SU-DHL-6 (cell line): ENCODE measurements at regions not wholly inside any gene's neighbourhood (a gene's known extent, or its start where the extent isn't known, plus 50 kb on each side); places are given as distances from the start of the nearest gene placed in this dataset.

ENCODE experiments used
- H2AFZ ChIP-seq: fragments of 200-600 bp; sonication (generic); 2 replicates; pipeline ENCODE4 v1.6.1; 2014; ENCODE audit warnings: low read depth, mild to moderate bottlenecking, moderate library complexity, mixed read lengths, antibody characterized with exemption, low read length; ENCODE audit not compliant: severe bottlenecking
- H3F3A ChIP-seq: fragments of 200-600 bp; shearing (Covaris generic); 2 replicates; pipeline ENCODE4 v1.6.0; 2016; ENCODE audit warnings: antibody characterized with exemption, mild to moderate bottlenecking; ENCODE audit not compliant: insufficient read depth
- H3K27ac ChIP-seq: fragments of 200-600 bp; sonication (generic); 2 replicates; pipeline ENCODE4 v1.5.1; 2016; ENCODE audit warnings: low read depth, mild to moderate bottlenecking, low read length, moderate library complexity, mixed read lengths
- H3K27me3 ChIP-seq: fragments of 200-600 bp; sonication (generic), shearing (Covaris generic); 2 replicates; pipeline ENCODE4 v1.6.0; 2014; ENCODE audit warnings: mild to moderate bottlenecking, low read length
- H3K36me3 ChIP-seq: fragments of 200-600 bp; sonication (generic); 2 replicates; pipeline ENCODE4 v1.6.1; 2014; ENCODE audit warnings: mild to moderate bottlenecking, low read length, mixed read lengths
- H3K4me2 ChIP-seq: fragments of 300-600, 200-600 bp; shearing (Covaris generic), sonication (generic); 2 replicates; pipeline ENCODE4 v1.6.0; 2014; ENCODE audit warnings: low read length, low read depth, mild to moderate bottlenecking; ENCODE audit not compliant: poor library complexity, severe bottlenecking
- H3K4me3 ChIP-seq: fragments of 200-600 bp; sonication (generic); 2 replicates; pipeline ENCODE4 v1.5.1; 2014; ENCODE audit warnings: antibody characterized with exemption, low read length, mild to moderate bottlenecking, mixed read lengths; ENCODE audit not compliant: insufficient read depth, poor library complexity, severe bottlenecking
- H3K79me2 ChIP-seq: fragments of 200-600 bp; sonication (generic); 2 replicates; pipeline ENCODE4 v1.6.1; 2014; ENCODE audit warnings: mild to moderate bottlenecking, low read length, moderate library complexity; ENCODE audit not compliant: insufficient read depth
- H3K9ac ChIP-seq: fragments of 200-600 bp; sonication (generic); 2 replicates; pipeline ENCODE4 v1.7.0; 2014; ENCODE audit warnings: mild to moderate bottlenecking, low read length
- H3K9me2 ChIP-seq: fragments of 200-600 bp; sonication (generic); replicated peaks from 2 replicates; pipeline ENCODE4 v1.6.1; 2014; ENCODE audit warnings: low read length; ENCODE audit not compliant: insufficient read depth
- H3K9me3 ChIP-seq: fragments of 200-600 bp; sonication (generic); 2 replicates; pipeline ENCODE4 v1.6.1; 2014; ENCODE audit warnings: low read length, mixed read lengths; ENCODE audit not compliant: insufficient read depth
- H4K20me1 ChIP-seq: fragments of 200-600 bp; sonication (generic); 2 replicates; pipeline ENCODE4 v1.6.1; 2014; ENCODE audit warnings: low read depth, mild to moderate bottlenecking, antibody characterized with exemption, low read length, moderate library complexity, mixed read lengths
- CTCF ChIP-seq: fragments of 200-600 bp; sonication (generic); IDR thresholded peaks from one replicate; pipeline ENCODE4 v1.5.1; 2017; ENCODE audit warnings: antibody characterized with exemption, mild to moderate bottlenecking, low read length, moderate library complexity; ENCODE audit not compliant: insufficient read depth, poor library complexity, severe bottlenecking
- EZH2phosphoT487 ChIP-seq: fragments of 200-600 bp; sonication (generic), shearing (Covaris generic); conservative IDR thresholded peaks from 2 replicates; pipeline ENCODE4 v1.6.1; 2018; ENCODE audit warnings: mild to moderate bottlenecking, antibody characterized with exemption, low read length, moderate library complexity, mixed read lengths

DNA sequence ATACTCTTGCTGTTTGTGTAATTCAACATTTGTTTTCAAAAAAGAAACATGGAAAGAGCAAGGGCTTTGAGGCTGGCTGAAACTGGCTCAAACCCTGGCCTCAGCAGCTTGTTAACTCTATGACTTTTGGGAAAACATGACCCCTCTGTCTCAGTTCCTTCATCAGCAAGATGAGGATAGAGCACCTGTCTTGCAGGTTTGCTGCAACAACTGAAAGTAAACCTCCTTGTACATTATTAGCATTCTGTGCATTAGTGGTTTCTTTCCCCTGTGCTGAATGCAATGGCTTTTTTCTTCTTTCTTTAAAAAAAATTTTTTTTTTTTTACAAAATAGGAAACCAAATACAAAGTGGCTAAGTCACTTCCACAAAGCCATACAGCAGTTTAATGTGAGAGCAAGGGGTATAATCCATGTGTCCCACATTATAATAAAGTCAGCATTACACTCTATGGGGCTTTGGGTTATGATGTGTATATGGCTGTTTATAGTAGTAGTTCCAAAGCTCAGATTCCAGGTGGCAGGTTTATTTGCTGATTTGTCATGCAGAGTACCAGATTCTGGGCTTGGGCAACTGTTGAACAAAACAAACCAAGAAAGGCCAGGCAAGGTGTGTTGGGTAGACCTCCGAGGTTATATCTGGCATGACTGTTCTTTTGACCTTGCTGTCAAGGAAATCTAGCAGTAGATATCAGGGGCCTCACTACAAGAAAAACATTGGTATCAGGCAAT lies 194.5 kb upstream of the CNOT2 start:
- TF ChIP-seq CTCF (no peak), EZH2phosphoT487 (no peak)
- H3K27me3 ChIP-seq: no peaks in the 10 kb centered on the region
- no peaks in the 10 kb centered on the region for H3K9me2 ChIP-seq
- no peak overlapping the region for H3K4me3 ChIP-seq
- H3K9me3 ChIP-seq: no peaks in the 10 kb centered on the region
- H2AFZ ChIP-seq: no peak overlapping the region
- no peak overlapping the region for H3K9ac ChIP-seq
- no peaks in the 10 kb centered on the region for H3K79me2 ChIP-seq
- H4K20me1 ChIP-seq: no peaks in the 10 kb centered on the region
- H3K36me3 ChIP-seq: no peaks in the 10 kb centered on the region
- H3K4me2 ChIP-seq: no peak overlapping the region
- H3K27ac ChIP-seq: no peak overlapping the region
- no peaks in the 10 kb centered on the region for H3F3A ChIP-seq

- Histone ChIP-seq H3K9ac (no peak overlapping the region), H3K79me2 (no peaks in the 10 kb centered on the region), H3K27ac (no peak overlapping the region), H2AFZ (no peak overlapping the region), H3K9me2 (no peaks in the 10 kb centered on the region), H3K4me2 (no peak overlapping the region), H3K9me3 (no peaks in the 10 kb centered on the region), H3F3A (no peaks in the 10 kb centered on the region), H3K4me3 (no peak overlapping the region), H4K20me1 (no peaks in the 10 kb centered on the region), H3K27me3 (no peaks in the 10 kb centered on the region), H3K36me3 (no peaks in the 10 kb centered on the region)
- TF ChIP-seq CTCF: no peak
- TF ChIP-seq EZH2phosphoT487: no peak
Measured at GRCh38 chr12:70049596-70050360, 193.5 kb upstream of the CNOT2 start.

DNA sequence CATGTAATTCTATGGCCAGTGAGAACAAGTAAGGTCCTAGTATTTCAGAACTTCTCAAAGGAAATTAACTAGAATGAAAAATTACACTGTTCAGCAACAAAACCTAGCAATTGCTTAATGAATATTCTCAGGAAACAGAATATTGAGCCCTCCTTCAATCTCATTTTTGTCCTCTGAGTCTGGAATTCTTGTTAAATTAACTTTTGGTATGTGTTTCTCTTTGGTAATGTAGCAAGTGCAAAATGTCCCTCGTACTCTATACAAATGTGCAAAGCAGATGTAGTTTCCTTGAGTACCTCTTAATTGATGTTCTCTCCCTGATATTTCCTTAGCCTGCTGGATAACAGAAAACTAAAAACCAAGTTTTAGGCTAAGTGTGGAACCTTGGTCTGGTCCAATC lies 190.8 kb upstream of the CNOT2 start:
- Histone ChIP-seq H3K4me3 (no peak overlapping the region), H3K36me3 (no peaks in the 10 kb centered on the region), H3K79me2 (no peaks in the 10 kb centered on the region), H3K4me2 (no peak overlapping the region), H3K9ac (no peak overlapping the region), H4K20me1 (no peaks in the 10 kb centered on the region), H3K9me3 (no peaks in the 10 kb centered on the region), H3K27ac (no peak overlapping the region), H3F3A (no peaks in the 10 kb centered on the region), H2AFZ (no peak overlapping the region), H3K9me2 (no peaks in the 10 kb centered on the region), H3K27me3 (no peaks in the 10 kb centered on the region)
- TF ChIP-seq EZH2phosphoT487 (no peak), CTCF (no peak)
